ENCODE measurements at regions not wholly inside any gene's neighbourhood (a gene's known extent, or its start where the extent isn't known, plus 50 kb on each side); places are given as distances from the start of the nearest gene placed in this dataset.

GRCh38 chr2:144230448-144231085, 289.4 kb downstream of the ZEB2 start:
- peaks cover 18% of the 10 kb centered on the region for H3K4me1 Mint-ChIP-seq (ENCODE audit: unreplicated experiment)
- H3K27ac Mint-ChIP-seq (ENCODE audit: unreplicated experiment), result no peak overlapping the region
- no peak overlapping the region for H3K4me3 Mint-ChIP-seq (ENCODE audit: unreplicated experiment)
- TF ChIP-seq CTCF (IDR thresholded peaks at IDR 0.05; ENCODE audit: unreplicated experiment), result no peak
- no peak for DNase-seq (ENCODE audit: low spot score)
- no peaks in the 10 kb centered on the region for H3K9me3 Mint-ChIP-seq (ENCODE audit: unreplicated experiment)
- no peaks in the 10 kb centered on the region for H3K27me3 Mint-ChIP-seq (ENCODE audit: unreplicated experiment)
- H3K36me3 Mint-ChIP-seq (ENCODE audit: low read depth, unreplicated experiment), result no peaks in the 10 kb centered on the region

- H3K27ac Mint-ChIP-seq (ENCODE audit: unreplicated experiment), result no peak overlapping the region
Observed at GRCh38 chr2:144230033-144230432, 289.9 kb downstream of the ZEB2 start.

GRCh38 chr2:144229296-144229695, 290.6 kb downstream of the ZEB2 start:
- no peak for DNase-seq (ENCODE audit: low spot score)
- no peak overlapping the region for H3K4me3 Mint-ChIP-seq (ENCODE audit: unreplicated experiment)

More at GRCh38 chr2:144230033-144230432, 289.9 kb downstream of the ZEB2 start:
- Mint-ChIP-seq H3K4me1 (ENCODE audit: unreplicated experiment) (peaks cover 18% of the 10 kb centered on the region), H3K36me3 (ENCODE audit: low read depth, unreplicated experiment) (no peaks in the 10 kb centered on the region), H3K9me3 (ENCODE audit: unreplicated experiment) (no peaks in the 10 kb centered on the region), H3K4me3 (ENCODE audit: unreplicated experiment) (no peak overlapping the region), H3K27me3 (ENCODE audit: unreplicated experiment) (no peaks in the 10 kb centered on the region)
- DNase-seq (ENCODE audit: low spot score), result no peak
- no peak for TF ChIP-seq CTCF (IDR thresholded peaks at IDR 0.05; ENCODE audit: unreplicated experiment)

GRCh38 chr2:144227427-144228105, 292.4 kb downstream of the ZEB2 start:
- Mint-ChIP-seq H3K36me3 (ENCODE audit: low read depth, unreplicated experiment) (no peaks in the 10 kb centered on the region), H3K9me3 (ENCODE audit: unreplicated experiment) (no peaks in the 10 kb centered on the region), H3K4me3 (ENCODE audit: unreplicated experiment) (no peak overlapping the region), H3K27me3 (ENCODE audit: unreplicated experiment) (no peaks in the 10 kb centered on the region), H3K4me1 (ENCODE audit: unreplicated experiment) (peaks cover 7% of the 10 kb centered on the region), H3K27ac (ENCODE audit: unreplicated experiment) (no peak overlapping the region)
- no peak for DNase-seq (ENCODE audit: low spot score)
- TF ChIP-seq CTCF (IDR thresholded peaks at IDR 0.05; ENCODE audit: unreplicated experiment), result no peak

More at GRCh38 chr2:144229296-144229695, 290.6 kb downstream of the ZEB2 start:
- peaks cover 14% of the 10 kb centered on the region for H3K4me1 Mint-ChIP-seq (ENCODE audit: unreplicated experiment)
- H3K36me3 Mint-ChIP-seq (ENCODE audit: low read depth, unreplicated experiment), result no peaks in the 10 kb centered on the region
- TF ChIP-seq CTCF (IDR thresholded peaks at IDR 0.05; ENCODE audit: unreplicated experiment), result no peak
- H3K27ac Mint-ChIP-seq (ENCODE audit: unreplicated experiment), result no peak overlapping the region
- no peaks in the 10 kb centered on the region for H3K27me3 Mint-ChIP-seq (ENCODE audit: unreplicated experiment)
- no peaks in the 10 kb centered on the region for H3K9me3 Mint-ChIP-seq (ENCODE audit: unreplicated experiment)

- no peak for DNase-seq (ENCODE audit: low spot score)
- no peaks in the 10 kb centered on the region for H3K9me3 Mint-ChIP-seq (ENCODE audit: unreplicated experiment)
- no peaks in the 10 kb centered on the region for H3K27me3 Mint-ChIP-seq (ENCODE audit: unreplicated experiment)
- H3K36me3 Mint-ChIP-seq (ENCODE audit: low read depth, unreplicated experiment), result no peaks in the 10 kb centered on the region
- TF ChIP-seq CTCF (IDR thresholded peaks at IDR 0.05; ENCODE audit: unreplicated experiment), result no peak
- H3K27ac Mint-ChIP-seq (ENCODE audit: unreplicated experiment), result no peak overlapping the region
- H3K4me1 Mint-ChIP-seq (ENCODE audit: unreplicated experiment), result peaks cover 13% of the 10 kb centered on the region
- no peak overlapping the region for H3K4me3 Mint-ChIP-seq (ENCODE audit: unreplicated experiment)
Observed at GRCh38 chr2:144225076-144225475, 294.8 kb downstream of the ZEB2 start.
